SU-DHL-6 (cell line): ENCODE measurements at regions not wholly inside any gene's neighbourhood (a gene's known extent, or its start where the extent isn't known, plus 50 kb on each side); places are given as distances from the start of the nearest gene placed in this dataset.
A peak's percentile ranks its signal among the peaks of the same experiment; 100 is the strongest.

Source experiments
- H2AFZ ChIP-seq: fragments of 200-600 bp; sonication (generic); 2 replicates; pipeline ENCODE4 v1.6.1; 2014; ENCODE audit warnings: low read depth, mild to moderate bottlenecking, moderate library complexity, mixed read lengths, antibody characterized with exemption, low read length; ENCODE audit not compliant: severe bottlenecking
- H3F3A ChIP-seq: fragments of 200-600 bp; shearing (Covaris generic); 2 replicates; pipeline ENCODE4 v1.6.0; 2016; ENCODE audit warnings: antibody characterized with exemption, mild to moderate bottlenecking; ENCODE audit not compliant: insufficient read depth
- H3K27ac ChIP-seq: fragments of 200-600 bp; sonication (generic); 2 replicates; pipeline ENCODE4 v1.5.1; 2016; ENCODE audit warnings: low read depth, mild to moderate bottlenecking, low read length, moderate library complexity, mixed read lengths
- H3K27me3 ChIP-seq: fragments of 200-600 bp; sonication (generic), shearing (Covaris generic); 2 replicates; pipeline ENCODE4 v1.6.0; 2014; ENCODE audit warnings: mild to moderate bottlenecking, low read length
- H3K36me3 ChIP-seq: fragments of 200-600 bp; sonication (generic); 2 replicates; pipeline ENCODE4 v1.6.1; 2014; ENCODE audit warnings: mild to moderate bottlenecking, low read length, mixed read lengths
- H3K4me2 ChIP-seq: fragments of 300-600, 200-600 bp; shearing (Covaris generic), sonication (generic); 2 replicates; pipeline ENCODE4 v1.6.0; 2014; ENCODE audit warnings: low read length, low read depth, mild to moderate bottlenecking; ENCODE audit not compliant: poor library complexity, severe bottlenecking
- H3K4me3 ChIP-seq: fragments of 200-600 bp; sonication (generic); 2 replicates; pipeline ENCODE4 v1.5.1; 2014; ENCODE audit warnings: antibody characterized with exemption, low read length, mild to moderate bottlenecking, mixed read lengths; ENCODE audit not compliant: insufficient read depth, poor library complexity, severe bottlenecking
- H3K79me2 ChIP-seq: fragments of 200-600 bp; sonication (generic); 2 replicates; pipeline ENCODE4 v1.6.1; 2014; ENCODE audit warnings: mild to moderate bottlenecking, low read length, moderate library complexity; ENCODE audit not compliant: insufficient read depth
- H3K9ac ChIP-seq: fragments of 200-600 bp; sonication (generic); 2 replicates; pipeline ENCODE4 v1.7.0; 2014; ENCODE audit warnings: mild to moderate bottlenecking, low read length
- H3K9me2 ChIP-seq: fragments of 200-600 bp; sonication (generic); replicated peaks from 2 replicates; pipeline ENCODE4 v1.6.1; 2014; ENCODE audit warnings: low read length; ENCODE audit not compliant: insufficient read depth
- H3K9me3 ChIP-seq: fragments of 200-600 bp; sonication (generic); 2 replicates; pipeline ENCODE4 v1.6.1; 2014; ENCODE audit warnings: low read length, mixed read lengths; ENCODE audit not compliant: insufficient read depth
- H4K20me1 ChIP-seq: fragments of 200-600 bp; sonication (generic); 2 replicates; pipeline ENCODE4 v1.6.1; 2014; ENCODE audit warnings: low read depth, mild to moderate bottlenecking, antibody characterized with exemption, low read length, moderate library complexity, mixed read lengths
- CTCF ChIP-seq: fragments of 200-600 bp; sonication (generic); IDR thresholded peaks from one replicate; pipeline ENCODE4 v1.5.1; 2017; ENCODE audit warnings: antibody characterized with exemption, mild to moderate bottlenecking, low read length, moderate library complexity; ENCODE audit not compliant: insufficient read depth, poor library complexity, severe bottlenecking
- EZH2phosphoT487 ChIP-seq: fragments of 200-600 bp; sonication (generic), shearing (Covaris generic); conservative IDR thresholded peaks from 2 replicates; pipeline ENCODE4 v1.6.1; 2018; ENCODE audit warnings: mild to moderate bottlenecking, antibody characterized with exemption, low read length, moderate library complexity, mixed read lengths

DNA sequence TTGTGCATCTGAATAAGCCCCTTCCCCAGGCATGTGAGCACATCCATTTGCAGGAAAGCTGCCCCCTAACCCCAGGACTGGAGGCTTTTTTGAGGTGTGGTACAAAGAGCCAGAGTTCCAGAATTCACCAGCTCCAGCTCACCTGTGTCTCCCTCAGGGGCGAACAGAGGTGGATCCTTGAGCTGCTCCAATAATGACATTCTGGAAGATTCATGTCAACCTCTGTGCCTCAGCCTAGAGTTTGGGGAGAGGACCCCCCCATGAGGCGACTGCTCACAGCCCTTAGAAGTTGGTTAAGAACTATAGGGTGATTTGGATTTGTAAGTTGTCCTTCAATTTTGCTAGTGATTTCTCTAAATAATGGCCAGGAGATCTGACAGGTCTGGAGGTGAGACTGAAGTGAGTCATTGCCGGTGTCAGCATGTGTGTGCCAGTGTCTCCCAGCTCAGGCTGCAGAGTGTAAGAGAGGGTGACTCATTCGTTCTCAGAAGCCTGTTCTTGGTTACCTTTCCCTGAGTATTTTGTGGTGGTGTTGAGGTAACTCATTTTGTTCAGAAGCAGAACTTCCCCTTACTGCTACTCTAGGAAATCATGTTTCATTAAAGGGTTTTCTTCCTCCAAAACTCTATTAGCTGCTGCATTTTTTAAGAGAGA lies 136.9 kb upstream of the TOPAZ1 start:
- no peaks in the 10 kb centered on the region for H3K36me3 ChIP-seq
- no peak overlapping the region for H3K4me2 ChIP-seq
- H3K27ac ChIP-seq, result 0 out of 2 replicates have a peak overlapping the region, but pooled peaks have one; percentile 1
- H3K27me3 ChIP-seq, result no peaks in the 10 kb centered on the region
- H2AFZ ChIP-seq, result no peak overlapping the region
- H3K9me3 ChIP-seq, result no peaks in the 10 kb centered on the region
- no peak overlapping the region for H3K4me3 ChIP-seq
- H4K20me1 ChIP-seq, result no peaks in the 10 kb centered on the region
- no peaks in the 10 kb centered on the region for H3F3A ChIP-seq
- H3K79me2 ChIP-seq, result no peaks in the 10 kb centered on the region
- TF ChIP-seq CTCF (no peak), EZH2phosphoT487 (no peak)
- no peak overlapping the region for H3K9ac ChIP-seq
- no peaks in the 10 kb centered on the region for H3K9me2 ChIP-seq

DNA sequence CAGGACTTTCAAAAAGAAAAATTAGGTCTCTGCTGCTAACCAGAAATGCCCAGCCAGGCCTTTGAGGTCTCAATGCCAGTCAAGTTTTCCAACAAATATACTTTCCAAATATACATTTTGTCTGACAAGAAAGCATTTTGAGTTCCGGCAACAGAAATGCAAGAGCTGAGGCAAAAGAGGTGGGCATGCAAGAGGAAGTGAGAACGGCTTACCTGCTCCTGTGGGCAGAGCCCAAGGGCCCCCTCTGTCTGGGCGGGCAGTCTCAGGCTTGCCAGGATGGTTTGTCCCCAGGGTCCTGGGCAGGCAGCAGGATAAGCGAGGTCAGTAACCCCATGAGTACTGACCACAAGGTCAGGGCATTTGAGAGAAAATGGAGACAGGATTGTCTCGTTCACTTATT lies 136.1 kb upstream of the TOPAZ1 start:
- no peaks in the 10 kb centered on the region for H3F3A ChIP-seq

GRCh38 chr3:44106756-44107155 lies 134.9 kb upstream of the TOPAZ1 start:
- H3K36me3 ChIP-seq, result no peaks in the 10 kb centered on the region
- no peaks in the 10 kb centered on the region for H4K20me1 ChIP-seq
- H3K27me3 ChIP-seq, result no peaks in the 10 kb centered on the region
- no peak overlapping the region for H3K27ac ChIP-seq
- TF ChIP-seq EZH2phosphoT487 (no peak), CTCF (no peak)
- H3K79me2 ChIP-seq, result no peaks in the 10 kb centered on the region
- H3K9me2 ChIP-seq, result no peaks in the 10 kb centered on the region
- no peaks in the 10 kb centered on the region for H3F3A ChIP-seq
- H3K4me2 ChIP-seq, result no peak overlapping the region
- H3K9ac ChIP-seq, result no peak overlapping the region
- no peak overlapping the region for H3K4me3 ChIP-seq
- H3K9me3 ChIP-seq, result no peaks in the 10 kb centered on the region
- H2AFZ ChIP-seq, result no peak overlapping the region

More for the DNA sequence above, 136.1 kb upstream of the TOPAZ1 start:
- no peak overlapping the region for H3K4me3 ChIP-seq
- H3K27ac ChIP-seq, result 0 out of 2 replicates have a peak overlapping the region, but pooled peaks have one; percentile 1
- no peaks in the 10 kb centered on the region for H3K9me3 ChIP-seq
- no peak for TF ChIP-seq EZH2phosphoT487
- TF ChIP-seq CTCF, result no peak
- H2AFZ ChIP-seq, result no peak overlapping the region
- no peaks in the 10 kb centered on the region for H4K20me1 ChIP-seq
- no peaks in the 10 kb centered on the region for H3K27me3 ChIP-seq
- no peaks in the 10 kb centered on the region for H3K9me2 ChIP-seq
- H3K4me2 ChIP-seq, result no peak overlapping the region
- no peaks in the 10 kb centered on the region for H3K36me3 ChIP-seq
- no peaks in the 10 kb centered on the region for H3K79me2 ChIP-seq
- H3K9ac ChIP-seq, result no peak overlapping the region
